ENCODE measurements at regions not wholly inside any gene's neighbourhood (a gene's known extent, or its start where the extent isn't known, plus 50 kb on each side); places are given as distances from the start of the nearest gene placed in this dataset.
A peak's percentile ranks its signal among the peaks of the same experiment; 100 is the strongest.

DNA sequence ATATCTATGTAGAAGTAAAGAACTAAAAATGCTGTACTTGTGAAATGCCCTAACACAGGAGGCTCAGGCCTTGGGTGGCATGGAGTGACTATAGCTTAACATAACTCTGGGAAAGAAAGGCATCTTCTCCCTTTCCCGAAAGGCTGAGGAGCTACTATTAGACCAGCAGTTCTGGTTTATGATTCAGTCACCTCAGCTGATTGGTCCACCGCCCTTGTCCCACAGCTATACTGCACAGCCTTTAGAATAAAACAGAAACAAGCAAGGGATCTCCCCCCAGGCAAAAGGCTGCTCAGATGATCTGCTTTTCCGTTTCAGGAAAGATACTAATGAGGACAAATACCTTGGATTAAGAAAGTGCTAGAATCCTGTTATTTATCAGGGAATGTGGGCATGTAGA, 171.3 kb downstream of the SNCA start:
- no peak for DNase-seq

DNA sequence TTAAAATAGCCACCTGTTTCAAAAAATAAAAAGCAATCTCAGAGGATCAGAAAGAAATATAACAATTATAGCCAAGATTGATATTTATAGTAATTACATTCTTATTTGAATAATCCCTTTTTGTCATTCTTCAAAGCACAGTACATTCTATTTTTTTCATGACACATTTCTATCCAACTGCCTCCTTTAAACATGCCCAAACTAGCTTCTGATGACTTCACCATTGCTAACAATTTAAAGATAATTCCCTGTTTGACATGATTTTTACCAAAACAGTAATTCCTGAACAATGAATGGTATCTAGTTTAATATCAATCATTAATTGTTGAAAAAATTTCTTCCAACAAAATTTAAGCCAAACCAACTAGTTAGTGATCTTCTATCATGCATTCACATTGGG, 172.4 kb downstream of the SNCA start:
- DNase-seq = no peak

- peak; percentile 57 for DNase-seq
Observed at GRCh38 chr4:89661173-89661899, 175.6 kb downstream of the SNCA start.

- no peak for DNase-seq
Observed at GRCh38 chr4:89660444-89661172, 176.4 kb downstream of the SNCA start.

- no peak for DNase-seq
Observed at GRCh38 chr4:89658701-89659024, 178.3 kb downstream of the SNCA start.

DNA sequence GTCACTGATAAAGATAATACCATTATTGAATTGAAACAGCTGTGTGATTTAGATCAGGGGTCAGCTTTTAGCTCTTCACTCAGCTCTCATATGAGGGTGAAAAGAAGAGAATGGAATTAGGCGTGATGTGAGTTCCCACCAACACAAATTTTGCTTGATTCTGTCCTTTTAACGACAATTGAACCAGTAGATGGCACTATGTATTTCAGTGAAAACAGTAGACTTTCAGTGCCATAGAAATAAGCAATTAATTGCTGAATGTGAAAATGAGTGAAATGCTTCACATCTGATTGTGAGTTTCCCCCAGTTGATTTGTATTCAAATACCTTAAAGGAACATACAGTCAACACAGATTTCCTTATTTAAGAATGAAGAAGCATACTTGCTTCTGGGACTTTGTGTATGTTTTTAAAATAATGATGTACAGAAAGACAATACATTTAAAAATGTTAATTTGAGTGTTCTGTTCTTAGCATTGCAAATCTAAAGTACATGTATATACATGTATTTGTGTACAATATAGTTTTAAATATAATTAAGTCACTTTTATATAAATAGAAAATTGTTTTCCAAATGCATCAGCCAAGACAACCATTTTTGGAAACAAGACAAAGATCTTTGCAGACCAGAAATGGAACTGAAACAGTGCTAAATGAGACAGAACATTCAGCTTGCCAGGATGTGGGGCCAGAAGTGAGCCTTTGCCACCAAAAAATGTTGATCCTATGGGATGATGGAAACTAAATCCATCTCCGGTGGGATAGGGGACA, 178.8 kb downstream of the SNCA start:
- DNase-seq = peak; percentile 9

- DNase-seq = no peak
Observed at GRCh38 chr4:89653012-89653411, 183.9 kb downstream of the SNCA start.

DNA sequence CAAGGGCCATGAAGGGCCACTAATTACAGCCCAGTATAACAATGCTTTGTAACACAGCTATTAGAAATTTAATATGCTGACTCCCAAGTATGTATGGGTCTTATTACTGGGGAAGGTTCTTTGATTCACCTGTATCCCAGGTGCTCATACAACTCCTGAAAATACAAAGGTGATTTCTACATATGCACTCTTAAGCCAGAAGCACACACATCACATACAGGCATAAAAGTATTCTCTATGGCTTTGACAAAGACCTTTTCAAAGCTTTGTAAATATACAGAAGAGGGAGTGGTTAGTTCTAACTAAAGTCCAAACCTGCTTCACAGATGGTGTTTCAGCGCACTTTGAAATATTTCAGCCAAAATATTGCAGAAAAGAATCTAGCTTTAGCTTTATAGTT, 191.5 kb downstream of the SNCA start:
- DNase-seq = no peak

- DNase-seq = no peak
Observed at GRCh38 chr4:89641367-89641687, 195.6 kb downstream of the SNCA start.

DNA sequence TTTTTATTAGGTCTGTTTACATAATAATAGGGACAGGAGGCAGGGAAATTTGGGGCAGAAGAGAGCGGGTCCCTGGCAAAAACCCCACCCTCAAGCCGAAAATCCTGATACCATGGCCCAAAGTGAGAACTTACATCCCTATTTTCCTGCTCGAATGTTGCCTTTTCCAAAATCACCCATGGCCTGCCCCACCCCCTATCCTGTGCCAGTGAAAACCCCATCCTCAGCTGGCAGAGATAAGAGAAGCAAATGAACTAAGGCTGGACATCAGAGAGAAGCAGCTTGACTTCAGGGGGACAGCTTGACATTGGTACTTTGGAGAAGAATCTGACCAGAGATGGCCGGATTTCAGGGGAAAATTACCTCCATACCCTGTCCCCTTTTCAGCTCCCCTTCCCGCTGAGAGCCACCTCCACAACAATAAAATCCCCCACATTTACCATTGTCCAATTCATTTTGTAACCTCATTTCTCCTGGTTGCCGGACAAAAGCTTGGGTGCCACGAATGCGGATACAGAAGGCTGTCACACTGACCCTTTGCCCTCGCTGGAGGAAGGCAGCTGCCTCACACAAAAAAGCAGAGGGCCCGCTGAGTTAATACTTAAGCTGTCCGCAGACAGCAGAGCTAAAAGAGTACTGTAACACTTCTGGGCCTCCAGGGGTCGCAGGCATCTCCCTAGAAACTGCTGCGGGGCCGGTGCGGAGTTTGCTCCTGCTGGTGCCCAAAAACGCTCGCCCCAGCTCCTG, 196.2 kb downstream of the SNCA start:
- peak; percentile 49 for DNase-seq

- no peak for DNase-seq
Observed at GRCh38 chr4:89639395-89639794, 197.6 kb downstream of the SNCA start.

DNA sequence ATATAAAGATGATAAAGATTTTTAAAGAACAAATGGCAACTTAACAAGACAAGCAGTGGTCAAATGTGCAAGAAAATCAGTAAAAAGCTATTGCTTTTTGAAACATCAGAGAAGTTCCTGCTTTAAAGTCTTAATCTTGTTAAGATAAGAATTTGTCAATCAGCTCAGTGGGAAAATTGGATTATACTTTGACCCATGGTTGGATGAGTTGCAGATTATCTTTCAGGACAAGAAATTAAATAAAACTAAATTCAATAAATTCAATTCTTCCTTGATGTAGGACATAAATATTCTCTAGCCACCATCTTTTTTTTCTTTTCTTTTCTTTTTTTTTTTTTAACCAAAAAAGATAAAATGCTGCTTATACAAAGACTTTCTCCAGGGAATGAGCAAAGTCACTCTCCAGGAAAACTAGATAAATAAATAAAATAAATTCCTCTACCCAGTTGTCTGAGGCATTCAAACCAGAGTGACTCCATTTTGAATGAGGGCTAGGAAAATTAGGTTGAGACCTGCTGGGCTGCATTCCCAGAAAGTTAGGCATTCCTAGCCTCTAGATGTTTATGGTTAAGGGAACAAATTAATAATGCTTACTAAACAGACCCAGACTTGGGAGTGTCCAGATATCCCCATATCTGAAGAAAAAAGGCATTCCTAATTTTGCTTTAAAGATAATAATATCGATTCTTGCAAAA, 211.2 kb downstream of the SNCA start:
- no peak for DNase-seq

- DNase-seq = no peak
Observed at GRCh38 chr4:89619206-89619962, 217.6 kb downstream of the SNCA start.

DNA sequence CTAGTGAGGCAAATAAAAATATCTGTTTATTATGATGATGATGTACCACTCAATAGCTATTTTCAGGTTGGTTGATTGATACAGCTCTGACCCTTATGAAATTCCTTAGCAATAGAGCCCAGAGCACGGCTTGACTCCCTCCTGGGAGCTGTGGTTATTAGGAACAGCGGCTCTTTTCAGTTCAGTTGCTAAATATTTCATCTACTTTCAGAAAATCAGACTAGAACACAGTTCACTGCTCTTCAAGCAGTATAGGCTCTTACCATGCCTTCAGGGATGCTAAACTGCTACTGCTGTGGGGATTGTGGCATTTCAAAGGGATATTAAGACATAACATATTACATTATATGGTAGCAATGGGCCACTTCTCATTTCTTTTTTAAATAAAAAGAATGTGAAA, 218.8 kb downstream of the SNCA start:
- DNase-seq = no peak

GRCh38 chr4:89617317-89617716, 219.6 kb downstream of the SNCA start:
- DNase-seq = no peak

DNA sequence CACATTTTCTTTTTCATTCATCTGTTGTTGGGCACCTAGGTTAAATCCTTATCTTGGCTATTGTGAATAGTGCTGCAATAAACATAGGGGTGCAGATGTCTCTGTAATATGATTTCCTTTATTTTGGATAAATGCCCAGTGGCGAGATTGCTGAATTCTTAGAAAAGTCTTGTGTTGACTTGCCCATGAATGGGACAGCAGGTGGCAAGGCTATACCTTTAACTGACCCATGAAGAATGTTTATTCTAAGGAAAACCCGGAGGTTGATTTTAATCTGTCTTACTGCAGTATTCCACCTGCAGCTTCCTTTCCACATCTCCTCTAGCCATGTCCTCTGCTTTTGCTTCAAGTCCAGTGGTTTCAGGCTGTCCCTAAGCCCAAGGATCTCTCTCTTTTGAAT, 220.6 kb downstream of the SNCA start:
- DNase-seq = no peak

- DNase-seq = no peak
Observed at GRCh38 chr4:89615051-89615450, 221.9 kb downstream of the SNCA start.

DNA sequence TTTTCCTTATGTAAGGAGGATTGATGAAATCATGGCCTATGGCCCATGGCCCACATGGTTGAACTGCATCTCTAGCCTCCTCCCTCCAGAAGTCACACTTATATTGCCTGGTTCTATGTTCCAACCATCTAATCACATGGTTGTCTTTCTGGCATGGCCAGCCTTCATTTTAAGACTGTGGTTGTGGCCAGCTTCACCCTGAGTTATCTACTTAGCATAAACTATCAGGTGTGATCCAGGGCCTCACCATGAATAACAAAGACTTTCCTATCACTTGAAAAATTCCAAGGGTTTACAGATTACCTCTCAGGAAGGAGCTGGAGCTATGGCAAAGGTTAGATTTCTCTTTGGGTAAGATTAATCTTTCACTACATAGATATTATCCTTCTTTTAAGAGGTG, 222.8 kb downstream of the SNCA start:
- DNase-seq = no peak

DNA sequence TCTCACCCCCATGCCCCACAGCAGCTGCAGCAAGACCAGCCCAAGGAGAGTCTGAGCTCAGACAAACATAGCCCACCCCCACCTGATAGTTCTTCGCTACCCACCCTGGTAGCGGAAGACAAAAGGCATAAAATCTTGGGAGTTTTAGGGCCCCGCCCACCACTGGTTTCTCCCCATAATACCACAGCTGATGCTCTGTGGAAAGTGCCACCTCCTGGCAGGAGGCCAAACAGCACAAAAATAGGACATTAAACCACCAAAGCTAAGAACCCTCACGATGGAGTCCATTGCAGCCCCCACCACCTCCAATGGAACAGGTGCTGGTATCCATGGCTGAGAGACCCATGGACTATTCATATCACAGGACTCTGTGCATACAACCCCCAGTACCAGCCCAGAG, 226.7 kb downstream of the SNCA start:
- DNase-seq = no peak

- DNase-seq = no peak
Observed at GRCh38 chr4:89609756-89610155, 227.2 kb downstream of the SNCA start.

DNA sequence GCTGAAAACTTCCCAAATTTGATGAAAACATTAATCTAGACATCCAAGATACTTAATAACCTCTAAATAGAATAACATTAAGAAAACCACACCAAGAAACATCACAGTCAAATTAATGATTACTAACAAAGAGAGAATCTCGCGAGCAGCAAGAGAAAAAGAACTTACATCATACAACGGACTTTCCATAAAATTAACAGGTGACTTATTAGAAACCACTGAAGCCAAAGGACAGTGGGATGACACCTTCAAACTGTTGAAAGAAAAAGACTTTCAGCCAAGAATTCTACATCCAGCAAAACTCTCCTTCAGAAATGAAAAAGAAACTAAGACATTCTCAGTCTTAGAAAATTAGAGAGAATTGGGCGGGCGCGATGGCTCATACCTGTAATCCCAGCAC, 232.0 kb downstream of the SNCA start:
- DNase-seq = no peak

- no peak for DNase-seq
Observed at GRCh38 chr4:89599026-89599425, 237.9 kb downstream of the SNCA start.

All from EL (cell line).